Karpas-422 (cell line): ENCODE measurements at regions not wholly inside any gene's neighbourhood (a gene's known extent, or its start where the extent isn't known, plus 50 kb on each side); places are given as distances from the start of the nearest gene placed in this dataset.

Experiments
- DNase-seq: peaks from one replicate; pipeline ENCODE4 v3.0.0-alpha.2; 2015
- H2AFZ ChIP-seq: fragments of 200-600 bp; sonication (generic); 2 replicates; pipeline ENCODE4 v1.6.1; 2014; ENCODE audit warnings: antibody characterized with exemption, low read length, mixed read lengths
- H3K27ac ChIP-seq: fragments of 200-600 bp; sonication (generic); 2 replicates; pipeline ENCODE4 v1.5.1; 2014; ENCODE audit warnings: mild to moderate bottlenecking, low read length, moderate library complexity
- H3K27me3 ChIP-seq: fragments of 200-600 bp; sonication (generic); 2 replicates; pipeline ENCODE4 v1.6.1; 2014; ENCODE audit warnings: low read length, mixed read lengths
- H3K36me3 ChIP-seq: fragments of 200-600 bp; sonication (generic); 2 replicates; pipeline ENCODE4 v1.6.1; 2014; ENCODE audit warnings: low read length, mixed read lengths; ENCODE audit not compliant: insufficient read depth
- H3K4me1 ChIP-seq: fragments of 200-600 bp; sonication (generic); 2 replicates; pipeline ENCODE4 v1.6.1; 2014; ENCODE audit warnings: mild to moderate bottlenecking, low read length, mixed read lengths
- H3K4me2 ChIP-seq: fragments of 200-600 bp; sonication (generic); 2 replicates; pipeline ENCODE4 v1.6.1; 2014; ENCODE audit warnings: low read length, low read depth, mild to moderate bottlenecking; ENCODE audit not compliant: poor library complexity, severe bottlenecking
- H3K4me3 ChIP-seq: fragments of 200-600 bp; sonication (generic); 2 replicates; pipeline ENCODE4 v1.5.1; 2014; ENCODE audit warnings: mild to moderate bottlenecking, antibody characterized with exemption, low read length, mixed read lengths
- H3K79me2 ChIP-seq: fragments of 200-600 bp; sonication (generic); 2 replicates; pipeline ENCODE4 v1.6.1; 2014; ENCODE audit warnings: mild to moderate bottlenecking, low read length, mixed read lengths
- H3K9ac ChIP-seq: fragments of 200-600 bp; sonication (generic); 2 replicates; pipeline ENCODE4 v1.6.0; 2014; ENCODE audit warnings: low read length
- H3K9me2 ChIP-seq: fragments of 200-600 bp; sonication (generic), shearing (Covaris generic); replicated peaks from 2 replicates; pipeline ENCODE4 v1.6.0; 2014; ENCODE audit warnings: mild to moderate bottlenecking, low read length, moderate library complexity; ENCODE audit not compliant: insufficient read depth
- H3K9me3 ChIP-seq: fragments of 300-700, 200-600 bp; sonication (generic); 2 replicates; pipeline ENCODE4 v1.6.1; 2014; ENCODE audit warnings: low read length, mixed read lengths
- H4K20me1 ChIP-seq: fragments of 200-600 bp; sonication (generic); 2 replicates; pipeline ENCODE4 v1.6.1; 2014; ENCODE audit warnings: mild to moderate bottlenecking, antibody characterized with exemption, low read length, low read depth; ENCODE audit not compliant: insufficient read depth

DNA sequence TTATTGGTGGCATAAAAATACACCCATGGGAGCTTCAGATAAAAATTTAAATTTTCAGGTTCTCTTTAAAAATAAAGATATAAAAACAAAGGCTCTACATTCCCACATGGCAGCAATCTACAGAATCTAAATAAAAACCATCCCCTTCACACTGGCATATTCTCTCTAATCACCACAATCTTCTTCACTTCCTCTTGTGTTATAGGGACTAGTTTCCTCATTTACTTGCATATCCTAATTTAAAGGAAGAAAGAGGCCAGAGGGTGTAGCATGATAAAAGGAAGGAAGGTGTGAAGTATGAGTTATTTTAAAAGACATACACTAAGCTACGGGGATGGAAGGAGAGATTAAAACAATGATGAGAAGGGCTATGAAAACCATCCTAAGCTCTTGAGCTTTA, 390.5 kb downstream of the ZNF608 start:
- H3K9me2 ChIP-seq = no peaks in the 10 kb centered on the region
- H3K27ac ChIP-seq = no peak overlapping the region
- H3K9ac ChIP-seq = no peak overlapping the region
- H3K9me3 ChIP-seq = no peaks in the 10 kb centered on the region
- H4K20me1 ChIP-seq = no peaks in the 10 kb centered on the region
- H3K27me3 ChIP-seq = no peaks in the 10 kb centered on the region
- DNase-seq = no peak
- H3K36me3 ChIP-seq = no peaks in the 10 kb centered on the region
- no peak overlapping the region for H2AFZ ChIP-seq
- H3K4me2 ChIP-seq = no peak overlapping the region
- no peak overlapping the region for H3K4me3 ChIP-seq
- no peaks in the 10 kb centered on the region for H3K4me1 ChIP-seq
- H3K79me2 ChIP-seq = no peaks in the 10 kb centered on the region

GRCh38 chr5:124353016-124353415, 393.4 kb downstream of the ZNF608 start:
- H3K4me3 ChIP-seq = no peak overlapping the region
- H3K9me2 ChIP-seq = no peaks in the 10 kb centered on the region
- H3K4me1 ChIP-seq = no peaks in the 10 kb centered on the region
- H3K9me3 ChIP-seq = no peaks in the 10 kb centered on the region
- no peak overlapping the region for H2AFZ ChIP-seq
- no peak overlapping the region for H3K9ac ChIP-seq
- H3K36me3 ChIP-seq = no peaks in the 10 kb centered on the region
- no peaks in the 10 kb centered on the region for H3K79me2 ChIP-seq
- H4K20me1 ChIP-seq = no peaks in the 10 kb centered on the region
- no peaks in the 10 kb centered on the region for H3K27me3 ChIP-seq
- DNase-seq = no peak
- no peak overlapping the region for H3K4me2 ChIP-seq
- no peak overlapping the region for H3K27ac ChIP-seq

DNA sequence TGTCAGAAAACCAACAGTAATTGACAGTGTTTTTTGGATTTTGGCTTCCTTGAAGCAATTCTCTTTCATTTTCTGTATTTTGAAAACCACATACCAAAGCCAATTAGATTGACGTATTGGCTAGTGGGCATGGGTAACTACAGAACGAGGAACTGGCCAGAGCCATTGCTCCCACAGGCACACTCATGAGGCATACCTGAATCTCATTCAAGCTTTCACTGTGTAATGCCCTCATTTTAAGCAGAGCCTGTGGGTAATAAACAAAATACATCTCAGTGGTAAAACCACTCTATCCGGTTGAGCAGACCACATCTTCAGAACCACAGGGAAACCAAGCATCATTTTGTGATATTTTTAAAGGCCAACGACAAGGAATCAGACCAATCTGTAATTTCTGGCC, 394.1 kb downstream of the ZNF608 start:
- no peak overlapping the region for H2AFZ ChIP-seq
- no peaks in the 10 kb centered on the region for H4K20me1 ChIP-seq
- H3K9me2 ChIP-seq = no peaks in the 10 kb centered on the region
- DNase-seq = no peak
- H3K4me2 ChIP-seq = no peak overlapping the region
- H3K27me3 ChIP-seq = no peaks in the 10 kb centered on the region
- H3K9me3 ChIP-seq = no peaks in the 10 kb centered on the region
- no peaks in the 10 kb centered on the region for H3K79me2 ChIP-seq
- no peak overlapping the region for H3K9ac ChIP-seq
- H3K4me3 ChIP-seq = no peak overlapping the region
- H3K4me1 ChIP-seq = no peaks in the 10 kb centered on the region
- no peaks in the 10 kb centered on the region for H3K36me3 ChIP-seq
- no peak overlapping the region for H3K27ac ChIP-seq

GRCh38 chr5:124349931-124350330, 396.5 kb downstream of the ZNF608 start:
- no peak for DNase-seq

GRCh38 chr5:124343451-124343867, 403.0 kb downstream of the ZNF608 start:
- no peaks in the 10 kb centered on the region for H3K4me1 ChIP-seq
- H3K4me2 ChIP-seq = no peak overlapping the region
- no peaks in the 10 kb centered on the region for H3K9me3 ChIP-seq
- no peaks in the 10 kb centered on the region for H4K20me1 ChIP-seq
- no peak overlapping the region for H3K27ac ChIP-seq
- no peaks in the 10 kb centered on the region for H3K27me3 ChIP-seq
- H3K9ac ChIP-seq = no peak overlapping the region
- no peak overlapping the region for H2AFZ ChIP-seq
- H3K79me2 ChIP-seq = no peaks in the 10 kb centered on the region
- no peak overlapping the region for H3K4me3 ChIP-seq
- no peaks in the 10 kb centered on the region for H3K9me2 ChIP-seq
- H3K36me3 ChIP-seq = no peaks in the 10 kb centered on the region
- no peak for DNase-seq

More at GRCh38 chr5:124349931-124350330, 396.5 kb downstream of the ZNF608 start:
- no peaks in the 10 kb centered on the region for H3K9me2 ChIP-seq
- H4K20me1 ChIP-seq = no peaks in the 10 kb centered on the region
- no peak overlapping the region for H3K9ac ChIP-seq
- H3K79me2 ChIP-seq = no peaks in the 10 kb centered on the region
- H3K36me3 ChIP-seq = no peaks in the 10 kb centered on the region
- no peaks in the 10 kb centered on the region for H3K27me3 ChIP-seq
- H3K9me3 ChIP-seq = no peaks in the 10 kb centered on the region
- no peak overlapping the region for H3K4me3 ChIP-seq
- no peaks in the 10 kb centered on the region for H3K4me1 ChIP-seq
- no peak overlapping the region for H3K4me2 ChIP-seq
- no peak overlapping the region for H3K27ac ChIP-seq
- H2AFZ ChIP-seq = no peak overlapping the region

DNA sequence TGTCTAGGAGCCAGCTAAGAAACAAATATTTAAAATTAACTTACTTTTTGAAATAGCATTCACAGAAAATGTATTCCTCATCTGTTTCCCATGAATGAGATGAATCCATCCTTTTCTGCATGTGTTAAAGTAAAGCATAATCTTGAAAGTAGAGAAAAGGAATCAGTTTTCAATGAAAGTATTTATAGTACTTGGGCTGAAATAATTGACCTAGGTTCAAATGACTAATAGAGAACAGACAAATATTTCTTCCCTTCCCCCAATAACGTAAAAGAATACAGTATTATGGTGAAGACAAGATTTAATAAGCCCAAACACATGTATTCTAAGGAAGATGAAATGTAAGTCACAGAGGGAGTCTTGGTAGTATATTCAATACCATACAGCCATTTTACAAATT, 403.5 kb downstream of the ZNF608 start:
- no peaks in the 10 kb centered on the region for H3K9me2 ChIP-seq
- H2AFZ ChIP-seq = no peak overlapping the region
- H3K9me3 ChIP-seq = no peaks in the 10 kb centered on the region
- H3K36me3 ChIP-seq = no peaks in the 10 kb centered on the region
- no peaks in the 10 kb centered on the region for H3K27me3 ChIP-seq
- H3K79me2 ChIP-seq = no peaks in the 10 kb centered on the region
- no peaks in the 10 kb centered on the region for H3K4me1 ChIP-seq
- H3K4me2 ChIP-seq = no peak overlapping the region
- H3K27ac ChIP-seq = no peak overlapping the region
- no peak overlapping the region for H3K4me3 ChIP-seq
- no peaks in the 10 kb centered on the region for H4K20me1 ChIP-seq
- no peak overlapping the region for H3K9ac ChIP-seq
- no peak for DNase-seq

- Histone ChIP-seq H3K27me3 (no peaks in the 10 kb centered on the region), H3K36me3 (no peaks in the 10 kb centered on the region), H3K9me2 (no peaks in the 10 kb centered on the region), H3K27ac (no peak overlapping the region), H3K4me2 (no peak overlapping the region), H3K79me2 (no peaks in the 10 kb centered on the region), H3K9me3 (no peaks in the 10 kb centered on the region), H3K4me3 (no peak overlapping the region), H3K4me1 (no peaks in the 10 kb centered on the region), H3K9ac (no peak overlapping the region), H4K20me1 (no peaks in the 10 kb centered on the region), H2AFZ (no peak overlapping the region)
- DNase-seq = no peak
These were observed 403.9 kb downstream of the ZNF608 start for GRCh38 chr5:124342584-124342983.

DNA sequence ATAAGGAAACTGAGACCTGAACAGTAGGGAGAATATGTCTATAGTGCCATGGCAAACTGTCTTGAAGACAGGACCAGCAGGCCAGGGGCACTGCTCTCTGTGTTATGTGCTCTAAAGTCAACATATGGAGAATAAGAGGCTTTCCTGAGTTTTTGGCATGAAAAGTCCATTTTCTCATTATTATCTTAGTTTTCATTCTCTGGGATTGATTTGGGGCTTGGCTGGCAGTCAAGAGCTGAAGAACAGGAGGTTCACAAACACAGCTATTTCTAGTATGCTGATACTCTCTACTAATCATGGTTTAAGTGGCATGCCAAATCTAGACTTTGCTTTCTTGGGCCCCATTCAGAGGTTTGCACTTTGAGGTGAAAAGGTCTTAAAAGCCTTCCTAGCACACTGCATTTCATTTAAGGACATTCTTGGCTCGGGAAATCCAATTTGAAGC, 404.4 kb downstream of the ZNF608 start:
- Histone ChIP-seq H3K27me3 (no peaks in the 10 kb centered on the region), H3K4me3 (no peak overlapping the region), H3K9me3 (no peaks in the 10 kb centered on the region), H3K9me2 (no peaks in the 10 kb centered on the region), H3K27ac (no peak overlapping the region), H4K20me1 (no peaks in the 10 kb centered on the region), H3K4me2 (no peak overlapping the region), H3K79me2 (no peaks in the 10 kb centered on the region), H3K4me1 (no peaks in the 10 kb centered on the region), H3K9ac (no peak overlapping the region), H3K36me3 (no peaks in the 10 kb centered on the region), H2AFZ (no peak overlapping the region)
- no peak for DNase-seq
